ENCODE measurements at regions not wholly inside any gene's neighbourhood (a gene's known extent, or its start where the extent isn't known, plus 50 kb on each side); places are given as distances from the start of the nearest gene placed in this dataset.

- Mint-ChIP-seq H3K27me3 (ENCODE audit: low read depth, poor library complexity) (peaks cover 4% of the 10 kb centered on the region), H3K9me3 (peaks cover 8% of the 10 kb centered on the region), H3K4me3 (no peak overlapping the region), H3K36me3 (ENCODE audit: low read depth) (no peaks in the 10 kb centered on the region), H3K4me1 (peaks cover 12% of the 10 kb centered on the region), H3K27ac (no peak overlapping the region)
- no peak for DNase-seq
- TF ChIP-seq CTCF (IDR thresholded peaks at IDR 0.05): no peak
Measured at GRCh38 chr2:133859578-133859977, 291.3 kb upstream of the NCKAP5 start.

GRCh38 chr2:133862400-133862977 is 294.2 kb upstream of the NCKAP5 start:
- no peak for TF ChIP-seq CTCF (IDR thresholded peaks at IDR 0.05)
- H3K4me3 Mint-ChIP-seq: no peak overlapping the region
- H3K4me1 Mint-ChIP-seq: peaks cover 12% of the 10 kb centered on the region
- H3K9me3 Mint-ChIP-seq: peaks cover 5% of the 10 kb centered on the region
- H3K36me3 Mint-ChIP-seq (ENCODE audit: low read depth): no peaks in the 10 kb centered on the region
- H3K27me3 Mint-ChIP-seq (ENCODE audit: low read depth, poor library complexity): peaks cover 13% of the 10 kb centered on the region
- DNase-seq: no peak
- H3K27ac Mint-ChIP-seq: no peak overlapping the region

GRCh38 chr2:133863106-133863800 is 295.0 kb upstream of the NCKAP5 start:
- H3K27me3 Mint-ChIP-seq (ENCODE audit: low read depth, poor library complexity): peaks cover 13% of the 10 kb centered on the region
- no peaks in the 10 kb centered on the region for H3K9me3 Mint-ChIP-seq
- H3K27ac Mint-ChIP-seq: no peak overlapping the region
- H3K36me3 Mint-ChIP-seq (ENCODE audit: low read depth): no peaks in the 10 kb centered on the region
- no peak for TF ChIP-seq CTCF (IDR thresholded peaks at IDR 0.05)
- H3K4me1 Mint-ChIP-seq: peaks cover 12% of the 10 kb centered on the region
- DNase-seq: no peak
- H3K4me3 Mint-ChIP-seq: no peak overlapping the region

GRCh38 chr2:133865141-133865540 is 296.9 kb upstream of the NCKAP5 start:
- no peak overlapping the region for H3K4me3 Mint-ChIP-seq
- no peak overlapping the region for H3K27ac Mint-ChIP-seq
- peaks cover 7% of the 10 kb centered on the region for H3K9me3 Mint-ChIP-seq
- H3K27me3 Mint-ChIP-seq (ENCODE audit: low read depth, poor library complexity): peaks cover 13% of the 10 kb centered on the region
- DNase-seq: no peak
- TF ChIP-seq CTCF (IDR thresholded peaks at IDR 0.05): no peak
- peaks cover 3% of the 10 kb centered on the region for H3K4me1 Mint-ChIP-seq
- no peaks in the 10 kb centered on the region for H3K36me3 Mint-ChIP-seq (ENCODE audit: low read depth)

GRCh38 chr2:133867166-133867565 is 298.9 kb upstream of the NCKAP5 start:
- no peak for DNase-seq
- no peaks in the 10 kb centered on the region for H3K36me3 Mint-ChIP-seq (ENCODE audit: low read depth)
- H3K4me1 Mint-ChIP-seq: no peaks in the 10 kb centered on the region
- no peak overlapping the region for H3K4me3 Mint-ChIP-seq
- no peak overlapping the region for H3K27ac Mint-ChIP-seq
- peaks cover 16% of the 10 kb centered on the region for H3K9me3 Mint-ChIP-seq
- TF ChIP-seq CTCF (IDR thresholded peaks at IDR 0.05): no peak
- H3K27me3 Mint-ChIP-seq (ENCODE audit: low read depth, poor library complexity): peaks cover 13% of the 10 kb centered on the region
